Erythroblast (primary cell): ENCODE measurements at regions not wholly inside any gene's neighbourhood (a gene's known extent, or its start where the extent isn't known, plus 50 kb on each side); places are given as distances from the start of the nearest gene placed in this dataset.

Experiments used
- GATA1 ChIP-seq: IDR thresholded peaks from 2 replicates; pipeline ENCODE4 v1.6.1; 2011; ENCODE audit warnings: low read depth, mild to moderate bottlenecking, control low read depth, low read length, moderate library complexity
- POLR2A ChIP-seq: IDR thresholded peaks from 2 replicates; pipeline ENCODE4 v1.6.1; 2011; ENCODE audit warnings: mild to moderate bottlenecking, low read length

DNA sequence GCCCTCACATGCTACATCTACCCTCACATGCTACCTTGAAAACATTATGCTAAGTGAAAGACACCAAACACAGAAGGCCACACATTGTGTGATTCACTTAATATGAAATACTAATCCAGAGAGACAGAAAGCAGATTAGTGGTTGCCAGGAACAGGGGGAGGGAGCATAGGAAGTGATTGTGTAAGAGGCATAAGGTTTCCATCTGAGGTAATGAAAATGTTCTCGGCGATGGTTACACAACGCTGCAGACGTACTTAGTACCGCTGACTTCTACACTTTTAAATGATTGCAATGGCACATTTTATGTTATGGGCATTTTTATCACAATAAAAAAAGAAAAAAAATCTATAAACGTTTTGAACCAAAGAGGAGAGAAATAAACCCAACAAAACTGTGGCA, 742.3 kb downstream of the TYW1 start:
- no peak for TF ChIP-seq POLR2A
- TF ChIP-seq GATA1: no peak
